WTC11 (cell line): ENCODE measurements at regions not wholly inside any gene's neighbourhood (a gene's known extent, or its start where the extent isn't known, plus 50 kb on each side); places are given as distances from the start of the nearest gene placed in this dataset.

Experiments used
- ATAC-seq: fragments of 200-7000 bp; cut with Tn5 transposase; 2 replicates; pipeline ENCODE4 v1.10.0; 2021; ENCODE audit warnings: mild to moderate bottlenecking, moderate library complexity
- CTCF ChIA-PET: fragments of 300-600 bp; sonication (Branson Sonifier 250); formaldehyde crosslinking; loops from one replicate; lab custom pipeline; 2021; ENCODE audit warnings: antibody characterized with exemption; lab: Charles Lee
- POLR2A ChIA-PET: fragments of 350-600 bp; sonication (Branson Sonifier 250); formaldehyde crosslinking; loops from one replicate; lab custom pipeline; 2021; ENCODE audit warnings: antibody characterized with exemption; lab: Charles Lee
- DNase-seq: peaks from one replicate; pipeline ENCODE4 v3.0.0; 2021; ENCODE audit warnings: low spot score
- H3K27ac Mint-ChIP-seq: 2 replicates; pipeline ENCODE4 v1.8.0; 2021; ENCODE audit warnings: mixed read lengths
- H3K27me3 Mint-ChIP-seq: 2 replicates; pipeline ENCODE4 v1.8.0; 2021; ENCODE audit warnings: low read depth, mild to moderate bottlenecking, moderate library complexity, mixed read lengths
- H3K36me3 Mint-ChIP-seq: 2 replicates; pipeline ENCODE4 v1.8.0; 2021; ENCODE audit warnings: mixed read lengths
- H3K4me1 Mint-ChIP-seq: 2 replicates; pipeline ENCODE4 v1.8.0; 2022; ENCODE audit warnings: mixed read lengths
- H3K4me3 Mint-ChIP-seq: 2 replicates; pipeline ENCODE4 v1.8.0; 2021; ENCODE audit warnings: mild to moderate bottlenecking, moderate library complexity, mixed read lengths
- H3K9me3 Mint-ChIP-seq: 2 replicates; pipeline ENCODE4 v1.8.0; 2021; ENCODE audit warnings: mixed read lengths
- CTCF ChIP-seq: fragments of 200-600 bp; IDR thresholded peaks from 2 replicates; pipeline ENCODE4 v1.8.0; 2022; ENCODE audit warnings: antibody characterized with exemption
- E2F1 ChIP-seq: sonication (generic); formaldehyde crosslinking; IDR thresholded peaks from 2 replicates; pipeline ENCODE4 v1.8.0; 2022; ENCODE audit warnings: mild to moderate bottlenecking, missing genetic modification reagents
- E2F4 ChIP-seq: sonication (generic); formaldehyde crosslinking; IDR thresholded peaks from 2 replicates; pipeline ENCODE4 v1.8.1; 2022; ENCODE audit warnings: low read depth, mild to moderate bottlenecking, moderate library complexity, missing genetic modification reagents, borderline replicate concordance
- E2F5 ChIP-seq: sonication (generic); formaldehyde crosslinking; IDR thresholded peaks from 2 replicates; pipeline ENCODE4 v1.8.1; 2022; ENCODE audit warnings: mild to moderate bottlenecking, moderate library complexity, missing genetic modification reagents
- ELF4 ChIP-seq: sonication (generic); formaldehyde crosslinking; IDR thresholded peaks from 2 replicates; pipeline ENCODE4 v1.8.1; 2022; ENCODE audit warnings: low read depth, mild to moderate bottlenecking, moderate library complexity, missing genetic modification reagents
- EMX1 ChIP-seq: fragments of 250-450 bp; sonication (Bioruptor Pico); IDR thresholded peaks from 2 replicates; pipeline ENCODE4 v1.8.0; 2021; ENCODE audit warnings: mild to moderate bottlenecking
- HMGXB4 ChIP-seq: sonication (generic); formaldehyde crosslinking; IDR thresholded peaks from 2 replicates; pipeline ENCODE4 v1.8.1; 2023; ENCODE audit warnings: mild to moderate bottlenecking, moderate library complexity, missing genetic modification reagents
- MAX ChIP-seq: sonication (generic); formaldehyde crosslinking; IDR thresholded peaks from 2 replicates; pipeline ENCODE4 v1.8.0; 2022; ENCODE audit warnings: mild to moderate bottlenecking, missing genetic modification reagents
- MLX ChIP-seq: sonication (generic); formaldehyde crosslinking; IDR thresholded peaks from 2 replicates; pipeline ENCODE4 v1.8.1; 2023; ENCODE audit warnings: mild to moderate bottlenecking, missing genetic modification reagents, moderate library complexity
- NR1H2 ChIP-seq: sonication (generic); formaldehyde crosslinking; IDR thresholded peaks from 2 replicates; pipeline ENCODE4 v1.9.0; 2021; ENCODE audit warnings: mild to moderate bottlenecking, moderate library complexity, missing genetic modification reagents
- PRDM15 ChIP-seq: sonication (generic); formaldehyde crosslinking; IDR thresholded peaks from 2 replicates; pipeline ENCODE4 v1.8.0; 2022; ENCODE audit warnings: missing genetic modification reagents
- PRRX2 ChIP-seq: fragments of 250-450 bp; sonication (Bioruptor Pico); IDR thresholded peaks from 2 replicates; pipeline ENCODE4 v1.8.0; 2021; ENCODE audit warnings: mild to moderate bottlenecking
- RELA ChIP-seq: sonication (generic); formaldehyde crosslinking; IDR thresholded peaks from 2 replicates; pipeline ENCODE4 v1.8.1; 2022; ENCODE audit warnings: missing genetic modification reagents, mild to moderate bottlenecking, borderline replicate concordance
- SP1 ChIP-seq: sonication (generic); formaldehyde crosslinking; conservative IDR thresholded peaks from 2 replicates; pipeline ENCODE4 v1.8.1; 2022; ENCODE audit warnings: missing genetic modification reagents
- ZMAT4 ChIP-seq: fragments of 250-450 bp; sonication (Bioruptor Pico); IDR thresholded peaks from 2 replicates; pipeline ENCODE4 v1.9.0; 2021; ENCODE audit warnings: mild to moderate bottlenecking
- ZNF219 ChIP-seq: sonication (generic); formaldehyde crosslinking; IDR thresholded peaks from 2 replicates; pipeline ENCODE4 v1.8.0; 2023; ENCODE audit warnings: missing genetic modification reagents, mild to moderate bottlenecking, borderline replicate concordance
- ZNF512 ChIP-seq: sonication (generic); formaldehyde crosslinking; IDR thresholded peaks from 2 replicates; pipeline ENCODE4 v1.8.1; 2022; ENCODE audit warnings: missing genetic modification reagents, borderline replicate concordance

GRCh38 chr2:136441979-136442714 lies 323.2 kb upstream of the THSD7B start (continued):
- no peak for TF ChIP-seq E2F1 (CRISPR knock-in tag)
- no peak for TF ChIP-seq EMX1 (CRISPR knock-in tag)
- no peak for TF ChIP-seq SP1
- TF ChIP-seq, all 79 proteins: peak for 0

GRCh38 chr2:136439064-136439676 lies 321.2 kb upstream of the CXCR4 start:
- TF ChIP-seq HMGXB4 (CRISPR knock-in tag) = no peak
- TF ChIP-seq E2F5 (CRISPR knock-in tag) = no peak
- TF ChIP-seq PRDM15 (CRISPR knock-in tag) = peak; percentile 77
- ChIA-PET POLR2A (no interaction called here), CTCF (interaction anchor here (0.9 to 1.2 kb wide), 2 partner anchors 16 to 226 kb away, joined by 3 read pairs; no protein-coding TSS in a partner anchor)
- Mint-ChIP-seq H3K36me3 (no peaks in the 10 kb centered on the region), H3K27me3 (peaks cover 5% of the 10 kb centered on the region; the same call in 1 of the 2 replicates), H3K9me3 (no peaks in the 10 kb centered on the region), H3K27ac (no peak overlapping the region), H3K4me1 (peaks cover 31% of the 10 kb centered on the region), H3K4me3 (no peak overlapping the region)
- DNase-seq = no peak
- ATAC-seq = no peak

- H3K36me3 Mint-ChIP-seq = no peaks in the 10 kb centered on the region
- no peaks in the 10 kb centered on the region for H3K9me3 Mint-ChIP-seq
- no peak for ATAC-seq
- peaks cover 27% of the 10 kb centered on the region for H3K4me1 Mint-ChIP-seq
- no peak overlapping the region for H3K27ac Mint-ChIP-seq
- ChIA-PET POLR2A (no interaction called here), CTCF (interaction anchor here (1.0 kb wide), 1 partner anchor 14 kb away, joined by 3 read pairs; no protein-coding TSS in a partner anchor)
- no peak for TF ChIP-seq NR1H2
- no peak for TF ChIP-seq ELF4 (CRISPR knock-in tag)
- TF ChIP-seq E2F4 = no peak
- TF ChIP-seq ZNF219 (CRISPR knock-in tag) = no peak
- no peak for TF ChIP-seq RELA (CRISPR knock-in tag)
- no peak for TF ChIP-seq ZNF512 (CRISPR knock-in tag)
- no peak for TF ChIP-seq MLX (CRISPR knock-in tag)
- TF ChIP-seq PRRX2 (CRISPR knock-in tag) = no peak
- no peak for TF ChIP-seq ZMAT4 (CRISPR knock-in tag)
- TF ChIP-seq CTCF = no peak
- TF ChIP-seq MAX = no peak
- no peak overlapping the region for H3K4me3 Mint-ChIP-seq
- DNase-seq = no peak
- peaks cover 5% of the 10 kb centered on the region; the same call in 1 of the 2 replicates for H3K27me3 Mint-ChIP-seq
Observed at GRCh38 chr2:136437461-136437860, 319.5 kb upstream of the CXCR4 start.
